SK-N-DZ (cell line): ENCODE measurements at regions not wholly inside any gene's neighbourhood (a gene's known extent, or its start where the extent isn't known, plus 50 kb on each side); places are given as distances from the start of the nearest gene placed in this dataset.
"Not testable (repeated sequence)": the region's sequence is repeated elsewhere in the genome, so short reads cannot be mapped to it uniquely, and the experiment has no call there.

Source experiments
- DNase-seq: peaks from one replicate; pipeline ENCODE4 v3.0.0-alpha.2; 2015; ENCODE audit warnings: low spot score

- no peak for DNase-seq
Measured at GRCh38 chr22:26804911-26805539, 147.6 kb downstream of the MIAT start.

- no peak for DNase-seq
Measured at GRCh38 chr22:26806445-26807175, 149.2 kb downstream of the MIAT start.

GRCh38 chr22:26811647-26811992 is 154.2 kb downstream of the MIAT start:
- DNase-seq = no peak

- DNase-seq = no peak
Measured at GRCh38 chr22:26812731-26813130, 155.3 kb downstream of the MIAT start.

GRCh38 chr22:26816726-26817125 is 159.3 kb downstream of the MIAT start:
- no peak for DNase-seq

- DNase-seq = no peak
Measured at GRCh38 chr22:26817926-26818325, 160.5 kb downstream of the MIAT start.

- DNase-seq = no peak
Measured at GRCh38 chr22:26821854-26822253, 164.5 kb downstream of the MIAT start.

GRCh38 chr22:26822313-26822712 is 164.9 kb downstream of the MIAT start:
- no peak for DNase-seq

GRCh38 chr22:26823966-26824365 is 166.6 kb downstream of the MIAT start:
- no peak for DNase-seq

- DNase-seq = no peak
Measured at GRCh38 chr22:26825960-26826935, 168.9 kb downstream of the MIAT start.

- no peak for DNase-seq
Measured at GRCh38 chr22:26827611-26828010, 170.2 kb downstream of the MIAT start.

GRCh38 chr22:26828311-26828710 is 170.9 kb downstream of the MIAT start:
- no peak for DNase-seq

- DNase-seq = no peak
Measured at GRCh38 chr22:26830837-26831236, 173.4 kb downstream of the MIAT start.

- DNase-seq = no peak
Measured at GRCh38 chr22:26835023-26835422, 177.6 kb downstream of the MIAT start.

- DNase-seq = no peak
Measured at GRCh38 chr22:26835929-26836528, 178.6 kb downstream of the MIAT start.

GRCh38 chr22:26837784-26838470 is 180.5 kb downstream of the MIAT start:
- DNase-seq = no peak

- no peak for DNase-seq
Measured at GRCh38 chr22:26838471-26838825, 181.1 kb downstream of the MIAT start.

GRCh38 chr22:26839216-26839615 is 181.8 kb downstream of the MIAT start:
- DNase-seq = no peak

- not testable (repeated sequence) for DNase-seq
Measured at GRCh38 chr22:26840770-26841169, 183.4 kb downstream of the MIAT start.

- no peak for DNase-seq
Measured at GRCh38 chr22:26842103-26842502, 184.7 kb downstream of the MIAT start.

- DNase-seq = no peak
Measured at GRCh38 chr22:26845021-26845743, 187.8 kb downstream of the MIAT start.
